ENCODE measurements at regions not wholly inside any gene's neighbourhood (a gene's known extent, or its start where the extent isn't known, plus 50 kb on each side); places are given as distances from the start of the nearest gene placed in this dataset.

DNA sequence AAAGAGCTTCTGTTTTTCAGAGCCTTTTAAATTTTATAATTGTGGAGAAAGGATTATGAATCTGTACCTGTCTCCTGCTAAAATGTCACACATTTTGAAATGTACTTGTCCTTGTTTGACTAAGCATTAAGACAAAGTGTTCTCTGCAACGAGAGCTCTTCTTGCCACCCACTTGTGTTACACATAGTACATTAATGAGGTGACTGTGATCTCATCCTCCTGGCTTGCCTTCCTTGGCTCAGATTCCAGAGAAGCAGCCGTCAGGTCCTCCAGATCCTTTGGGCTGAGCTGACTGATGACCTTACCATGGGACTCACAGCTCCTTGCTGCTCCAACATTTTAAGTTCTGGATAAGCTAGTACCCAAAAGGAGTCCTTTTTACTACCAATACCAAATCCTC is 81.4 kb downstream of the BBS10 start:
- Mint-ChIP-seq H3K4me1 (no peaks in the 10 kb centered on the region), H3K27me3 (peaks cover 18% of the 10 kb centered on the region), H3K36me3 (ENCODE audit: low read depth) (no peaks in the 10 kb centered on the region), H3K4me3 (no peak overlapping the region), H3K9me3 (no peaks in the 10 kb centered on the region), H3K27ac (no peak overlapping the region)
- ATAC-seq (replicated peaks), result peak; percentile 34

DNA sequence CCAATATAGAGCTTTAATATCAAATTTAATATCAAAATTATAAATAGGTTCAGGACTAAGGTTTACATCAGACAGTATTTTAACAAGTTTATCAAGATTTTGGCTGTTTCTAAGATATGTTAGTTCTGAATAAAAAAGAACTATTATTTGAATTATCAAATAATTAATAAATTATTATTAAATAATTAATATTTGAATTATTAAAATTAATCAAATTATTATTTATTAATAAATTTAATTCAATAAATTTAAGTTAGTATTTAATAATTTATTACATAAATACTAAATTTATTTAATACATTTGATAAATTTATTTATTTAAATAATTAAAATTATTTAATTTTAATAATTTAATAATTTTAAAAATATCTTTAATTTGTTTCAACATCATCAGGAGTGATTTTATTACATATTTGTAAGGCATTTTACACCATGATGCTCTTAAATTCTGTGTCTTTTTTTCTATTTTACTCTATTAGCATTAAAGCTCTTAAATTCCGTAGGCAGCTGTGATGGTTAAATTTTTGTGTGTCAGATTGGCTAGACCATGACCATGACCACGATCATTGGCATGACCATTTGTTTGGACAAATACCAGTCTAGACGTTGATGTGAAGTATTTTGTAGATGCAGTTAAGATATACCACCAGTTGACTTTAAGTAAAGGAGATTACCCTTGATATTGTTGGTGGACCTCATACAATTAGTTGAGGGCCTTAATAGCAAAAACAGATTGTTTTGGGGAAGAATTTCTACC is 82.6 kb downstream of the BBS10 start:
- Mint-ChIP-seq H3K27me3 (peaks cover 18% of the 10 kb centered on the region), H3K36me3 (ENCODE audit: low read depth) (no peaks in the 10 kb centered on the region), H3K4me3 (no peak overlapping the region), H3K4me1 (no peaks in the 10 kb centered on the region), H3K27ac (no peak overlapping the region), H3K9me3 (no peaks in the 10 kb centered on the region)
- ATAC-seq (replicated peaks), result no peak

DNA sequence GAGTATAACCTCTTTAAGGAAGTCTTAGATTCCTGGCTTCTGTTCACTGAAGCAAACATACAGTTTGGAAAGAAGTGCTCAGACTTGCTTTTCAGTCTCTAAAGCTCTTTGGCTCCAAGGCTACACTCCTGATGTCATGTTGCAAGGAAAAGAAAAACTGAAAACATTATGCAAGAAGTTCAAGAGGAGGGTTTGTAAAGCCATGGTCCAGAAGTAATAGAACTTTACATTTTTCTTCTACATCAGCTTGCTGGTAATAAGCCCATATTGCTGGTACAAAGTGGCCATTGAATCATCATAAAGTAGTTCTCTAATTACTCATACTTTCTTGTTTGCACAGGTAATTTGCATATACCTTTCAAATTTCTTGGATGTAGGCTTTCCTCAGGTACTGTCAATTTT is 83.6 kb downstream of the BBS10 start:
- Mint-ChIP-seq H3K27me3 (peaks cover 18% of the 10 kb centered on the region), H3K9me3 (no peaks in the 10 kb centered on the region), H3K4me1 (no peaks in the 10 kb centered on the region), H3K27ac (no peak overlapping the region), H3K4me3 (no peak overlapping the region), H3K36me3 (ENCODE audit: low read depth) (no peaks in the 10 kb centered on the region)
- ATAC-seq (replicated peaks), result peak; percentile 81

DNA sequence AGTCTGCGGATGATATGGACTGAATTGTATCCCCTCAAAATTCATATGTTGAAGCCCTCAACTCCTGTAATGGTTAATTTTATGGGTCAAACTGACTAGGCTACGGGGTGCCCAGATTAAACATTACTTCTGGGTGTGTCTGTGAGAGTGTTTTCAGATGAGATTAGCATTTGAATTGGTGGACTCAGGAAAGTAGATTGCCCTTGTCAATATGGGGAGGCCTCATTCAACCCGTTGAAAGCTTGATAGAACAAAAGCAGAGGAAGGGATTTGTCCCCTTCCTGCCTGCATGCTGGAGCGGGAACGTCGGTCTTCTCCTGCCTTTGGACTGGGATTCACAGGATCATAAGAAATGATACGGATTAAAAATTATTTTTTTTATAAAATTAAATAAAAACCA is 84.5 kb downstream of the BBS10 start:
- H3K27ac Mint-ChIP-seq, result no peak overlapping the region
- no peak overlapping the region for H3K4me3 Mint-ChIP-seq
- no peaks in the 10 kb centered on the region for H3K4me1 Mint-ChIP-seq
- H3K27me3 Mint-ChIP-seq, result peaks cover 13% of the 10 kb centered on the region
- H3K36me3 Mint-ChIP-seq (ENCODE audit: low read depth), result no peaks in the 10 kb centered on the region
- no peaks in the 10 kb centered on the region for H3K9me3 Mint-ChIP-seq
- ATAC-seq (replicated peaks), result no peak

DNA sequence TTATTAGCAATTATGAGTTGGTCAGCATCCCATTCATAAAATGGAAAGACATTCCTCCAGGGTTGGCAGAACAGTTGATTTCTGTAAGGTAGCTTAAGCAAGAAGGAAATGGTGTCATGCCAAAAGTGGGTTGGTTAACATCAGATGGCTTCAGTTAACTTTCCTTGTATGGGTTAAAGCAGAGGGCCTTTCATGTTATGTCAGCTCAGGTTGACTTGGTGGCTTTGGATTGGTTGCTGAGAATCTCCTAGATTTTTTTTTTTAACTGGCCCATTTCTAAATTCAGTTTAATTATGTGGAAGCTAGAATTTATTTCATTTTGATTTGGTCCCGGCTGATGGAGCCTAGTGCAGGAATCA is 87.8 kb downstream of the BBS10 start:
- ATAC-seq (replicated peaks), result no peak
- H3K27ac Mint-ChIP-seq, result no peak overlapping the region
- no peaks in the 10 kb centered on the region for H3K9me3 Mint-ChIP-seq
- peaks cover 10% of the 10 kb centered on the region for H3K27me3 Mint-ChIP-seq
- H3K4me1 Mint-ChIP-seq, result no peaks in the 10 kb centered on the region
- H3K36me3 Mint-ChIP-seq (ENCODE audit: low read depth), result no peaks in the 10 kb centered on the region
- H3K4me3 Mint-ChIP-seq, result no peak overlapping the region

DNA sequence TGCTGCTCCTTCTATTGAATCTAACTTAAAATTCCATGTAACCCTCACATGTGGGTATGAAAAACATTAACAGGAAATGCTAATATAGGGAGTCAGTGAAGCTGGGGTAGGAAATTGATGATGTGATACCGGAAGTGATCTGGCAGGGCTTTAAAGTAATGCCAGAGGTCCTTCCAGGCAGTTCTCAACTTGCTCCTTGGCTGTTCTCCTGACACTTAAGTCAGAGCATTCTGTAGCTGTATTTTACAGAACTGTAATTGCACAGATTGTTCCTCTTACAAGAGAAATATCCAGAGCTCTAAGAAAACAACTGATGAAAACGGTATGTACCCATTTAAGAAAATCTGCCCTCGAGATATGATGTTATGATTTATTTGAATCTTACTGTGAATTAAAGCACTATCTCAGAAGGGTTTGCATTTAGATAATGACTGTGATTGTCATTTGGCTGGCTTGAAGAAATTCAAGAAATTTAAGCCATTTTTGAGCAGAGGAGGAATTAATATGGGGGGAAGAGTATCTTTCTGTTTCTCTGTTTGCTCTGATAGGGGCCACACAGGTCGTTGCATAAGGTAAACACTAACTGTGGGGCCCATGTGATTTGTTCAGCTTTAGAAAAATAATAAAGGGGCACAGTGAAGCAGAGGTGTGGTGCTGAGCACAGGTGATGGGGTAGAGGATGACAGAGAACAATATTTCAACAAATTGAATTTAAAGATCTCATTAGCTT is 88.4 kb downstream of the BBS10 start:
- Mint-ChIP-seq H3K9me3 (no peaks in the 10 kb centered on the region), H3K4me1 (no peaks in the 10 kb centered on the region), H3K36me3 (ENCODE audit: low read depth) (no peaks in the 10 kb centered on the region), H3K27me3 (peaks cover 10% of the 10 kb centered on the region), H3K4me3 (no peak overlapping the region), H3K27ac (no peak overlapping the region)
- no peak for ATAC-seq (replicated peaks)

DNA sequence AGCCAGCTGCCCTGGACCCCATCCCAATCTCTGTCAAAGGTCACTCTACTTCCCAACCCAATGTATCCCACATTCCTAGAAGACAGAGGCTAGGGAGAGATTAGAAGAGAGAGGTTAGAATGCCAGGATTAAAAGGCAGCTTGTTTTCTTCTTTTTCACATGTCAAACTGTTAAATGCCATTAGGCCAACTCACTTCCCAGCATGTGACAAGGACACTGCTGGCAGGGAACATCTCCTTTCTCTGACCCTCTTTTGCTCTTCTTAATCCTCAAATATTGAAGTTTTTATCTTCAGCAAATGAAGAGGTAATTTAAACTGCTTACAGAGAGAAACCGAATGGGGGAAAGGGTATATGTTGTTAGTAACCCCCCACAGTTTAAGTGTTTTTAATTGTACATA is 89.1 kb downstream of the BBS10 start:
- Mint-ChIP-seq H3K4me3 (no peak overlapping the region), H3K9me3 (no peaks in the 10 kb centered on the region), H3K27ac (no peak overlapping the region), H3K27me3 (peaks cover 7% of the 10 kb centered on the region), H3K4me1 (no peaks in the 10 kb centered on the region), H3K36me3 (ENCODE audit: low read depth) (no peaks in the 10 kb centered on the region)
- no peak for ATAC-seq (replicated peaks)

DNA sequence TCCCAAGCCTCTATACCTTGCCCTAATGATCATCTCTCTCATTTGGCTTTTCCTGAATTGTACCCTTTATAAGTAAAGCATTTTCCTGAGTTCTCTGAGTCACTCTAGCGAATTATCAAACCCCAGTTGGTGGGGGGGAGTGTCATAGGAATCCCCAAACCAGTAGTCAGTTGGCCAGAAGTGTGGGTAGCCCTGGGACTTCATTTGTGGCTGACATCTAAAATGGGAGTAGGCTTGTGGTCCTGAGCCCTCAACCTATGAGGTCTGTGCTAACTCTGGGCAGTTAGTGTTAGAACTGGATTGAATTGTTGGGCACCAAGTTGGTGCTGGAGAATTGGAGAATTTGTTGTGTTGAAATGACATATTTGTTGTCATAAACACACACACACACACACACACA is 91.3 kb downstream of the BBS10 start:
- ATAC-seq (replicated peaks), result no peak
- Mint-ChIP-seq H3K9me3 (no peaks in the 10 kb centered on the region), H3K27ac (no peak overlapping the region), H3K36me3 (ENCODE audit: low read depth) (no peaks in the 10 kb centered on the region), H3K27me3 (peaks cover 3% of the 10 kb centered on the region), H3K4me1 (no peaks in the 10 kb centered on the region), H3K4me3 (no peak overlapping the region)

DNA sequence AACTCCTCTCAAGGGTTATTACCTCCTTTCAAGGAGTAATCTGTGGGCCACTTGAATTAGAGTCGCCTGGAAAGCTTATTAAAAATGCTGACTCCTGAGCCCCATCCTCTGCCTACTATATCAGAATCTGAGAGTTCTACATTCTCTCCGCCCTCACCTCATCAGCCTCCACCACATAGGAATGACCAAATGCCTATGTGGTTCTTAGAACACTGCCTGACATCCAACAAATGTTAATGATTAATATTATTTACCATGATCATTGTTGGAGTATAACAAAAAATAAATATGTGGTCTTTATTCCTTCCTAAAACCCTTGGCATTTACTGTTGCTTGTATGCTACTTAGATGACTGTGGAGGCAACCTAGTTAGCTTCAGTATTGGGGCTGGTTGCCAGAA is 91.9 kb downstream of the BBS10 start:
- Mint-ChIP-seq H3K27me3 (peaks cover 3% of the 10 kb centered on the region), H3K4me1 (no peaks in the 10 kb centered on the region), H3K27ac (no peak overlapping the region), H3K4me3 (no peak overlapping the region), H3K9me3 (no peaks in the 10 kb centered on the region), H3K36me3 (ENCODE audit: low read depth) (no peaks in the 10 kb centered on the region)
- no peak for ATAC-seq (replicated peaks)

DNA sequence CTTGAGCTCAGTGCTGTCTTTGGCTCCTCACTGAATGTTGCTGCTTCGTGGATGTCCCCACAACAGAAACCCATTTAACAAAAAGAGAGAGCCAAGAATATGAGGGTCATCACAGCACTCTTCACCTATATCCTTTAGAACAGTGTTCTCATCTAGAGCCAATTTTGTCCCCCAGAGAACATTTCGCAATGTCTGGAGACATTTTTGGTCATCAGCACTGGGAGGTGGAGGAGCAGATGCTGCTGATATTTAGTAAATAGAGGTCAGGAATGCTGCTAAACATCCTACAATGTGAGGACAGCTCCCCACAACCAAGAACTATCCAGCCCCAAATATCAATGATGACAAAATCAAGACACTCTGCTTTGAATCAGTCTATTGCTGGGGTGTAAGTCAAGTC is 92.5 kb downstream of the BBS10 start:
- H3K27me3 Mint-ChIP-seq, result peaks cover 3% of the 10 kb centered on the region
- H3K4me1 Mint-ChIP-seq, result no peaks in the 10 kb centered on the region
- ATAC-seq (replicated peaks), result no peak
- no peak overlapping the region for H3K4me3 Mint-ChIP-seq
- no peaks in the 10 kb centered on the region for H3K36me3 Mint-ChIP-seq (ENCODE audit: low read depth)
- no peak overlapping the region for H3K27ac Mint-ChIP-seq
- no peaks in the 10 kb centered on the region for H3K9me3 Mint-ChIP-seq

DNA sequence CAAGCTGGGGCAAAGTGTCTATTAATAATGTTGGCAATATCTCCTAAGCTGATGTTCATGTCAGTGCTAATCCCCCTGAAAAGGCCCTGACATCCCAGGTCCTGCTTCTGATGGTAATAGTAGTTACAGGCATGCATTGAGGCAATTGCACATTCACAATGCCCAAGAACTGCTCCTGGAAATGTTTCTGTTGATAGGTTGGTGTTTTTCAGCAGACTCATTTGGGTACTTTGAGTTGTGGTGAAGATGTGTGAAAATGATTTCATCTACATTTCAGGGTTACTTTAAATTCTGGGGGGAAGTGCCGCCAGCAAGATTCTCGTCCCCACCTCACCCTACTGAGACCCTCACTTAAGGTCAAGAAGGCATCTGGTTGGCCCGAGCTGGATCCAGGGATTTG is 92.9 kb downstream of the BBS10 start:
- no peaks in the 10 kb centered on the region for H3K4me1 Mint-ChIP-seq
- H3K27ac Mint-ChIP-seq, result no peak overlapping the region
- H3K4me3 Mint-ChIP-seq, result no peak overlapping the region
- no peaks in the 10 kb centered on the region for H3K36me3 Mint-ChIP-seq (ENCODE audit: low read depth)
- no peak for ATAC-seq (replicated peaks)
- no peaks in the 10 kb centered on the region for H3K9me3 Mint-ChIP-seq
- H3K27me3 Mint-ChIP-seq, result peaks cover 3% of the 10 kb centered on the region

DNA sequence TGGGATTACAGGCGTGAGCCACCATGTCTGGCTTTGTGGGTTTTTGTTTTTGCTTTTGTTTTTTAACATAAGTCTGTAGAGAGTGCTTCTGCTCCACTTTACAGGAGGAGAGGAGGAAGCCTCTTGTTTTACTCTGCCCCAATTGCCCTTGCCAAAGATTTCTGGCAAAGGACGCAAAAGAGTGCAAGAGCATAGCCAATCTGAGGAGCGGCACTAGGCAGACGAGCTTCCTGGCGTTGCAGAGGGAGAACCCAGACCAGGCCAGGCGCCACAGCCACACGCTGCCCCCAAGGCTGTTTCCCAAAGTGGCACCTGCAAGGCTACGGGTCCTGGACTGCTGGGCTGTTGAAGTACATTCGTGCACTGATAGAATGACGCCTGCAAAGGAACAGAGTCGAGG is 96.2 kb downstream of the BBS10 start:
- no peak for ATAC-seq (replicated peaks)
- peaks cover 3% of the 10 kb centered on the region for H3K27me3 Mint-ChIP-seq
- no peaks in the 10 kb centered on the region for H3K4me1 Mint-ChIP-seq
- H3K36me3 Mint-ChIP-seq (ENCODE audit: low read depth), result no peaks in the 10 kb centered on the region
- H3K9me3 Mint-ChIP-seq, result no peaks in the 10 kb centered on the region
- no peak overlapping the region for H3K4me3 Mint-ChIP-seq
- H3K27ac Mint-ChIP-seq, result no peak overlapping the region

DNA sequence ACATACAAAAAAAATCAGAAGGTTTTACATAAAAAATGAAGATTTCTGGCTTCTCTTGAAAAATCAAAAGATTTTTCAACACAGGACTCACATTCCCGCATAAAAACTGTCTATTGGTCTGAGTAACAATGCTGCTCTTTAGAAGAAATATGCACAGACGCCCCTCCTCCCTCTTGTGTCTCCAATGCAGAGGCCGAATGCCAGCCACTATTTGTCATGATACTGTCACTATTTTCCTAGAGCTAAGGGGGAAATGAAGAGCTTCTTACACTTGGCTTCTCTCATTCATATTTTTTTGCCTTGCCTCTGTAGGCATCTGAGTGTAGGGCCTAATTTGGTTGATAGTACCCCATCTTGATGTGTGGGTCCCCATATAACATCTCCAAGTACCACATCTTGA is 98.0 kb downstream of the BBS10 start:
- no peaks in the 10 kb centered on the region for H3K36me3 Mint-ChIP-seq (ENCODE audit: low read depth)
- H3K4me1 Mint-ChIP-seq, result no peaks in the 10 kb centered on the region
- H3K9me3 Mint-ChIP-seq, result no peaks in the 10 kb centered on the region
- no peak overlapping the region for H3K27ac Mint-ChIP-seq
- no peaks in the 10 kb centered on the region for H3K27me3 Mint-ChIP-seq
- H3K4me3 Mint-ChIP-seq, result no peak overlapping the region
- ATAC-seq (replicated peaks), result no peak

DNA sequence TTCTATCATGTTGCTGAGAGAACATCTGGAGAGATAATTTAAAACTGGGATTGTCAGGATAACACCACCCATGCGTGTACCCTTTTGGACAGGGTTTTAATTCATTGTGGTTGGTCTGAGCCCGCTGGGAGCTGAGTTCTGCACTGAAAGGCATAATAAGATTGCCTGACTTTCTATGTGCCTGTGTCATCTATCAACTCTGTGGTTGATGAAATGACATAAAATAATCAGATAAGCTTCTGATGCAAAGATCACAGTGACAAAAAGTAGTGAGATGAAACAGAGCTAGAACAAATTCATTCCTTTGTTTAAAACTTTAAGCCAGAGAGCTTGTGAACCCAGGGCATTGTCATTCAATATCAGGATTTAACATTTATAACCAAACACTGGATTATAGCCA is 98.7 kb downstream of the BBS10 start:
- Mint-ChIP-seq H3K9me3 (no peaks in the 10 kb centered on the region), H3K4me3 (no peak overlapping the region), H3K27ac (no peak overlapping the region), H3K4me1 (no peaks in the 10 kb centered on the region), H3K36me3 (ENCODE audit: low read depth) (no peaks in the 10 kb centered on the region), H3K27me3 (no peaks in the 10 kb centered on the region)
- no peak for ATAC-seq (replicated peaks)

DNA sequence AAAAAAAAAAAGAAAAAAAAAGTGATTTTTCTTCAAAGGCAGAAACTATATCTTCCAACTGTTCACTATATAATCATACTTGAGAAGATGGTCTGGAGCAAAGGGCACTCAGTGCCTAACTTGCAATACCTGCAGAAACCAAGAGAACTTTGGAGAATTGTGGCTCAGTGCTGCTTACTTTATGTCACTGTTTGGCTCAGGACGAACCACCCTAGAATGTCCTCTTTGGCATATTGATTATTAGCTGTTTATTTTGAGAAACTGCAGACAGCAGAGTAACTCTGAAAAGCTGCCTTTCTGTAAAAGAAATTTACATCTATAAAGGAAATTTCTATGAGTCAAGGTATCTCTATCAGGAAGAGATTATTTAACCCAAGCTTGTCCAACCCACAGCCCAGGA is 100.2 kb downstream of the BBS10 start:
- Mint-ChIP-seq H3K4me3 (no peak overlapping the region), H3K27ac (no peak overlapping the region), H3K4me1 (no peaks in the 10 kb centered on the region), H3K9me3 (no peaks in the 10 kb centered on the region), H3K36me3 (ENCODE audit: low read depth) (no peaks in the 10 kb centered on the region), H3K27me3 (no peaks in the 10 kb centered on the region)
- no peak for ATAC-seq (replicated peaks)

Data from activated T-helper 17 cell treated with anti-CD3 and anti-CD28 coated beads, Interleukin-2, amount 50 U/mL, for 72 hours (primary cell).